Nephron (organoid): ENCODE measurements at regions not wholly inside any gene's neighbourhood (a gene's known extent, or its start where the extent isn't known, plus 50 kb on each side); places are given as distances from the start of the nearest gene placed in this dataset.

Source experiments
- H3K27ac Mint-ChIP-seq, 3 experiments: 2 replicates each; pipeline ENCODE4 v1.8.0; 2020; ENCODE audit warnings: mixed read lengths in 3 of 3, mild to moderate bottlenecking in 2 of 3, moderate library complexity in 1 of 3
- H3K27me3 Mint-ChIP-seq: 2 replicates; pipeline ENCODE4 v1.8.0; 2021; ENCODE audit warnings: low read depth, mild to moderate bottlenecking, moderate library complexity, mixed read lengths
- H3K36me3 Mint-ChIP-seq: 2 replicates; pipeline ENCODE4 v1.8.0; 2020; ENCODE audit warnings: low read depth, mixed read lengths
- H3K4me1 Mint-ChIP-seq: 2 replicates; pipeline ENCODE4 v1.8.0; 2020; ENCODE audit warnings: mixed read lengths
- H3K4me3 Mint-ChIP-seq, 3 experiments: 2 replicates each; pipeline ENCODE4 v1.8.0; 2020; ENCODE audit warnings: mild to moderate bottlenecking in 3 of 3, mixed read lengths in 3 of 3, moderate library complexity in 2 of 3
- H3K9me3 Mint-ChIP-seq: 2 replicates; pipeline ENCODE4 v1.8.0; 2020; ENCODE audit warnings: mixed read lengths
- TF ChIP-seq, protein P1 (sequence below), 3 experiments: fragments of 200-600 bp; sonication (generic); IDR thresholded peaks; one replicate each; pipeline ENCODE4 v1.5.0; 2021; ENCODE audit warnings: antibody characterized with exemption in 3 of 3; ENCODE audit not compliant: unreplicated experiment in 3 of 3

DNA sequence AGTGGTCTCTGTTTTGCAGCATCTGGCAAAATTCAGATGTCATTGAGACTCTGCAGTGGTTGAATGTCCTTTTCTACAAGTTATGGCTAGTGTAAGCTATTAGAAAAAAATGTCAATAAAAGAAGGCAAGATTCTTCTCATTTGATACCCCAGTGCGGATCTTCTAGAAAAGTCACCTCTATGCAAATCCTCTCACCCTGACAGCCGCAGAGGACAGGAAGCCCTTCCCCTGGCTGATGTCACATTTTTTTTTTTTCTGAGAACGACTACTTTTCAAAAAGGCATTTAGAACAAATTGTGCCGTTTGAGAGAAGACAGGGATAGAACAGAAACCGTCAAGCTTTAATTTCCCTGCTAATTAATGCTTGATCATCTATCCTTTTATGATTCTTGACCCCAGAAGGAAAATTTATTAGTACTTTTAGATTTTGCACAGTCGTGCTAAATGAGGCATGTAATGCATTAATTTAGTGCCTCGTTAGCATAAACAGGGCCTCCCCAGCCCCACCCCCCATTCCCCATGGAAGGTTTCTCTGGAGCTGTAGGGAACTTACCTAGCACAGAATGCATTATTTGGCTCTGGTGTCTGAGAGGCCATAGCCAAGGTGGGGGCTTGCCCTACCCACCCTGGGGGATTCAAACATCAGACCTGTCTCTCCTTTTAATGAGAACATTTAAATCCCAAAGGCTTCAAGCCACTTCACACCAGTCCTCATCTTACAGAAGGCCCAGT lies 183.8 kb downstream of the OPA1 start:
- H3K27me3 Mint-ChIP-seq: peaks cover 52% of the 10 kb centered on the region

DNA sequence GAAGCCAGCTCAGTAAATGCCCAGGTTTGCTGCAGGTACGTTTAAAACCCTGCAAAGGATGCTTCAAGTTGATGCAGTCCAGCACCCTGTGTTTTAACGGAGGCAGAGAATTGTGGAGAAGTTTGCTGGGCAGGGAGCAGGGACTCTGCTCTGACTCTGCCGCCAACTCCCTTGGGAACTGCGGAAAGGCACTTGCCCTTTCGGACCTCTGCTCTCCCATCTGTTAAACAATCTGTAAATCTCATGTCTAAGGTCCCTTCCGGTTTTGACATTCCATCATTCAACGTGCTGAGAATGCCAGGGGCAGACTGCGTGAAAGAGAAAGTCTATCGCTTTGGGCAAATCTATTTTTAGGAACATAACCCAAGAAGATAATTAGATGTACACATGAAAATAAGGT lies 184.5 kb downstream of the OPA1 start:
- Mint-ChIP-seq H3K4me1 (peaks cover 74% of the 10 kb centered on the region), H3K27me3 (peaks cover 52% of the 10 kb centered on the region)

More for the DNA sequence above, 183.8 kb downstream of the OPA1 start:
- peak overlapping the region in 1 of 3 experiments; percentile 21 for H3K4me3 Mint-ChIP-seq
- TF ChIP-seq, protein P1, sequence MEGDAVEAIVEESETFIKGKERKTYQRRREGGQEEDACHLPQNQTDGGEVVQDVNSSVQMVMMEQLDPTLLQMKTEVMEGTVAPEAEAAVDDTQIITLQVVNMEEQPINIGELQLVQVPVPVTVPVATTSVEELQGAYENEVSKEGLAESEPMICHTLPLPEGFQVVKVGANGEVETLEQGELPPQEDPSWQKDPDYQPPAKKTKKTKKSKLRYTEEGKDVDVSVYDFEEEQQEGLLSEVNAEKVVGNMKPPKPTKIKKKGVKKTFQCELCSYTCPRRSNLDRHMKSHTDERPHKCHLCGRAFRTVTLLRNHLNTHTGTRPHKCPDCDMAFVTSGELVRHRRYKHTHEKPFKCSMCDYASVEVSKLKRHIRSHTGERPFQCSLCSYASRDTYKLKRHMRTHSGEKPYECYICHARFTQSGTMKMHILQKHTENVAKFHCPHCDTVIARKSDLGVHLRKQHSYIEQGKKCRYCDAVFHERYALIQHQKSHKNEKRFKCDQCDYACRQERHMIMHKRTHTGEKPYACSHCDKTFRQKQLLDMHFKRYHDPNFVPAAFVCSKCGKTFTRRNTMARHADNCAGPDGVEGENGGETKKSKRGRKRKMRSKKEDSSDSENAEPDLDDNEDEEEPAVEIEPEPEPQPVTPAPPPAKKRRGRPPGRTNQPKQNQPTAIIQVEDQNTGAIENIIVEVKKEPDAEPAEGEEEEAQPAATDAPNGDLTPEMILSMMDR (IDR thresholded peaks at IDR 0.05; ENCODE audit: unreplicated experiment in 3 of 3): no peak
- no peaks in the 10 kb centered on the region for H3K36me3 Mint-ChIP-seq
- H3K9me3 Mint-ChIP-seq: no peaks in the 10 kb centered on the region
- peaks cover 74% of the 10 kb centered on the region for H3K4me1 Mint-ChIP-seq
- peak overlapping the region in 2 of 3 experiments; percentile 31 to 56 for H3K27ac Mint-ChIP-seq

DNA sequence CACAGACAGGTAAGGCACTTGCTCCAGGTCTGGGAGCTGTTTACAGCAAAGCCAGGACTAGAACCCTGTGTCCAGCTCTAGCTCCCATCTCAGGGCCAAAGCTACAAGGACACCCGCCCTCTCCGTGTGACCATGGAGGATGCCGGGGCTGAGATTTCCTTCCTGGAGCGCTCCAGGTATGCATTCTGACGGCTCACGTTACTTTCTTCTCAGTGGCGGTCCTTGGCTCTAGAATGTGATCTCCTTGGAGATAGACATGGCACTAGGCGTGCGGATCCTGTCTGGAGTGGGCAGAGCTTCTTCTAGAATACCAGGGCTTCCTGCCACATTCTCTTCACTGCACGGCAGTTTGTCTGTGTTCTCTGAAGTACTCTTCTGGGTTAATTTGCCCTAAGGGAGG lies 185.7 kb downstream of the OPA1 start:
- Mint-ChIP-seq H3K36me3 (no peaks in the 10 kb centered on the region), H3K27ac (peak overlapping the region; percentile 17 to 77 (median 45)), H3K4me3 (peak overlapping the region in 1 of 3 experiments; percentile 16), H3K9me3 (no peaks in the 10 kb centered on the region), H3K4me1 (peaks cover 78% of the 10 kb centered on the region), H3K27me3 (peaks cover 47% of the 10 kb centered on the region)
- TF ChIP-seq, protein P1 (IDR thresholded peaks at IDR 0.05; ENCODE audit: unreplicated experiment in 3 of 3): no peak

More for the DNA sequence above, 184.5 kb downstream of the OPA1 start:
- Mint-ChIP-seq H3K27ac (peak overlapping the region in 1 of 3 experiments; percentile 28), H3K36me3 (no peaks in the 10 kb centered on the region), H3K9me3 (no peaks in the 10 kb centered on the region), H3K4me3 (no peak overlapping the region)
- TF ChIP-seq, protein P1 (IDR thresholded peaks at IDR 0.05; ENCODE audit: unreplicated experiment in 3 of 3): no peak

DNA sequence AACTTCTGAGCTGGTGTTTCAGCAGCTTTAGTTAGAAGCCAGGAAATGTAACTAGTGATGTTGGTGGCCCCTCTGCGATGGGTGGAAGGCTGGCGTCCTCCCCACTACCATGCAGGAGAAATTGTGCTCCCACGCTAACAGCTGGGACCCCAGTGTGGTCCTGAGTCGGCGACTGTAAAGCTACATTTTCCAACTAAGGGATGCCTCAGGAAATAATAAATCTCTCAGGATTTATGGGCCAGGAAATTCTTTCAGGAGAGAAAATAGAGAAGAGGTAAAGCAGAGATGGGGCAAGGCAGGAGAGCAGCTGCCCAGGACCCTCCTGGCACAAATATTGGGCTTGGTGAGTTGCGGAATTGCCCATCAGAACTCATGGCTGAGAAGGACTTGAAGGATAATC lies 186.9 kb downstream of the OPA1 start:
- Mint-ChIP-seq H3K4me1 (peaks cover 74% of the 10 kb centered on the region), H3K4me3 (peak overlapping the region in 1 of 3 experiments; percentile 14), H3K36me3 (no peaks in the 10 kb centered on the region), H3K27me3 (peaks cover 37% of the 10 kb centered on the region), H3K9me3 (no peaks in the 10 kb centered on the region), H3K27ac (peak overlapping the region; percentile 45 to 77 (median 53))
- TF ChIP-seq, protein P1 (IDR thresholded peaks at IDR 0.05; ENCODE audit: unreplicated experiment in 3 of 3): no peak

DNA sequence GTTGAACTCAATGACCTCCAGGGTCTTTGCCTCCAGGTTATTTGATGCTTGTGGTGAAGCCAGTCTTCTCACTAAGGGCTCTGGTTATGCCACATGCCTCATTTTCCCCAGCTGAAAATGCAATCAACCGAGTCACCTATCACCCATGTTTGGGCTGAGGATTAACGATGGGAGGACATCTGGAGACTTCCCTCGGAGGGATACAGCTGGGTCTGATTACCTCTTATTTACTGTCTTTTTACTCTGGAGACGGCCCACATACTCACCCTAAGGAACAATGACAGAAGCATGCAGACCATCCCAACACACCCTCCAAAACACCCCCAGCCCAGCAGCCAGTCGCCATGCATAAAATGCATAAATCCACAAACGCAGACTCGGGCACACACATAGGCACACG lies 187.4 kb downstream of the OPA1 start:
- Mint-ChIP-seq H3K4me3 (peak overlapping the region; percentile 9 to 22 (median 9)), H3K9me3 (no peaks in the 10 kb centered on the region), H3K36me3 (no peaks in the 10 kb centered on the region), H3K27ac (peak overlapping the region; percentile 45 to 78 (median 77)), H3K27me3 (peaks cover 37% of the 10 kb centered on the region), H3K4me1 (peaks cover 74% of the 10 kb centered on the region)
- TF ChIP-seq, protein P1 (IDR thresholded peaks at IDR 0.05; ENCODE audit: unreplicated experiment in 3 of 3): no peak
